ENCODE measurements at regions not wholly inside any gene's neighbourhood (a gene's known extent, or its start where the extent isn't known, plus 50 kb on each side); places are given as distances from the start of the nearest gene placed in this dataset.
A peak's percentile ranks its signal among the peaks of the same experiment; 100 is the strongest.

DNA sequence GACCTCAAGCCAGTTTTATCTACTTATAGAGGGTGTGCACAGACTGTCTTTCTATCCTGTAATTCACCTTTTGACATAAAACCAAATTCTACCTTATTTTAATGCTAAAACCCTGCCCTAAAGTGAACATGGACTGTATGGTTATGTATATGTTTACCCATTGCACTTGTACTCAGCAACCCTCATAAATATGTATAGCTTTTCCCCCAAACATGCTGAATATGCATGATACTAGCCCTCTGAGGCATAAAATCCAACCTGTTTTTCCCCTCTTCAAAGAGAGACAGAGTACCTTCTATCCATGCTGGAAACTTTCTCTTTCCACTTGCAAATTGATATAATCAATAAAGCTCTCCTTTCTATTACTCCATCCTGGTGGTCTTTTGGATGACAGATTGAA is 267.9 kb upstream of the BMP2 start:
- no peak for TF ChIP-seq POLR2AphosphoS5 (IDR thresholded peaks at IDR 0.05; ENCODE audit: low read depth, low read length)
- no peak for TF ChIP-seq TAF1 (IDR thresholded peaks at IDR 0.05; ENCODE audit: borderline replicate concordance, insufficient read depth, low read length)
- TF ChIP-seq SIN3A (IDR thresholded peaks at IDR 0.05; ENCODE audit: borderline replicate concordance, insufficient read depth, low read length): no peak
- TF ChIP-seq, protein P1, sequence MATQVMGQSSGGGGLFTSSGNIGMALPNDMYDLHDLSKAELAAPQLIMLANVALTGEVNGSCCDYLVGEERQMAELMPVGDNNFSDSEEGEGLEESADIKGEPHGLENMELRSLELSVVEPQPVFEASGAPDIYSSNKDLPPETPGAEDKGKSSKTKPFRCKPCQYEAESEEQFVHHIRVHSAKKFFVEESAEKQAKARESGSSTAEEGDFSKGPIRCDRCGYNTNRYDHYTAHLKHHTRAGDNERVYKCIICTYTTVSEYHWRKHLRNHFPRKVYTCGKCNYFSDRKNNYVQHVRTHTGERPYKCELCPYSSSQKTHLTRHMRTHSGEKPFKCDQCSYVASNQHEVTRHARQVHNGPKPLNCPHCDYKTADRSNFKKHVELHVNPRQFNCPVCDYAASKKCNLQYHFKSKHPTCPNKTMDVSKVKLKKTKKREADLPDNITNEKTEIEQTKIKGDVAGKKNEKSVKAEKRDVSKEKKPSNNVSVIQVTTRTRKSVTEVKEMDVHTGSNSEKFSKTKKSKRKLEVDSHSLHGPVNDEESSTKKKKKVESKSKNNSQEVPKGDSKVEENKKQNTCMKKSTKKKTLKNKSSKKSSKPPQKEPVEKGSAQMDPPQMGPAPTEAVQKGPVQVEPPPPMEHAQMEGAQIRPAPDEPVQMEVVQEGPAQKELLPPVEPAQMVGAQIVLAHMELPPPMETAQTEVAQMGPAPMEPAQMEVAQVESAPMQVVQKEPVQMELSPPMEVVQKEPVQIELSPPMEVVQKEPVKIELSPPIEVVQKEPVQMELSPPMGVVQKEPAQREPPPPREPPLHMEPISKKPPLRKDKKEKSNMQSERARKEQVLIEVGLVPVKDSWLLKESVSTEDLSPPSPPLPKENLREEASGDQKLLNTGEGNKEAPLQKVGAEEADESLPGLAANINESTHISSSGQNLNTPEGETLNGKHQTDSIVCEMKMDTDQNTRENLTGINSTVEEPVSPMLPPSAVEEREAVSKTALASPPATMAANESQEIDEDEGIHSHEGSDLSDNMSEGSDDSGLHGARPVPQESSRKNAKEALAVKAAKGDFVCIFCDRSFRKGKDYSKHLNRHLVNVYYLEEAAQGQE (IDR thresholded peaks at IDR 0.05; ENCODE audit: insufficient read depth in 1 of 2, low read depth in 2 of 2, low read length in 2 of 2): no peak
- no peak for TF ChIP-seq FOXP2 (optimal IDR thresholded peaks at IDR 0.05; ENCODE audit: borderline replicate concordance, extremely low read depth, extremely low read length, insufficient read depth)

DNA sequence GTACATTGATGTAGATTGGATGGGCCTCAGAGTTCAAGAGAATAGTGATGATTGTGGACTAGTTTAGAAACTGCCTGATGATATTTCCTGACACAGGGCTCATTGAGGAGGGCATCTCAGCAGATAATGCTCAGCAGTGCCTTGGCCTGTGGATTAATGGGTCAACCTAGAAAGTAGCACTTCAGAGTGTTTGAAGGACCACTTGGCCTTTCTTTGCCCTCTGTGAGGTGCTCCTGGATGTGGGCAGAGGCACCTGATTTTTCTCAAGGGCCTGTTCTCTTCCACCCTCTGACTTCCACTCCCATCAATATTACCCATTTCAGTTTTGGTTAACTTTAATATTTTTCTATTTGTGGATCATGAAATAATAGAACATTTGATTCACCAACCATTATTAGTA is 270.6 kb upstream of the BMP2 start:
- TF ChIP-seq TAF1 (IDR thresholded peaks at IDR 0.05; ENCODE audit: borderline replicate concordance, insufficient read depth, low read length) (no peak), SIN3A (IDR thresholded peaks at IDR 0.05; ENCODE audit: borderline replicate concordance, insufficient read depth, low read length) (no peak), POLR2AphosphoS5 (IDR thresholded peaks at IDR 0.05; ENCODE audit: low read depth, low read length) (no peak), FOXP2 (optimal IDR thresholded peaks at IDR 0.05; ENCODE audit: borderline replicate concordance, extremely low read depth, extremely low read length, insufficient read depth) (no peak)
- TF ChIP-seq, protein P1 (IDR thresholded peaks at IDR 0.05; ENCODE audit: insufficient read depth in 1 of 2, low read depth in 2 of 2, low read length in 2 of 2): no peak

DNA sequence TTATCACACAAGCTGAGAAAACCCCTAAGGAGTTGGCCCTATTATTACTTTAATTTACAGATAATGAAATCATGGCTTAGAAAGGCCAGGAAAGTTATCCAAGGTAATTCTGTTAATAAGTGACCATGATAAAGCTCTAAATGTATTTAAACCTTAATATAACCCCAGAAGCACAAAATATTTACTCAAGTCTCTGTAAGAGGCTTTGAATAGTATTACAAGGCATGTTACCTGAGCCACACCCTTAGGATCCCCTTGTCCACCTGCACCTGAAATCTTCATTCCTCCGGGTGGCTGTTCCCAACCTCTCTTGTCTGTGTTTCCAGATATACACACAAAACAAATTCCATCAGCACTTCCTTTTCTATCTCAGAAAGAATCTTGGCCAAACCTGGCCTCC is 271.6 kb upstream of the BMP2 start:
- TF ChIP-seq FOXP2 (optimal IDR thresholded peaks at IDR 0.05; ENCODE audit: borderline replicate concordance, extremely low read depth, extremely low read length, insufficient read depth): no peak
- TF ChIP-seq SIN3A (IDR thresholded peaks at IDR 0.05; ENCODE audit: borderline replicate concordance, insufficient read depth, low read length): no peak
- TF ChIP-seq TAF1 (IDR thresholded peaks at IDR 0.05; ENCODE audit: borderline replicate concordance, insufficient read depth, low read length): no peak
- no peak for TF ChIP-seq POLR2AphosphoS5 (IDR thresholded peaks at IDR 0.05; ENCODE audit: low read depth, low read length)

DNA sequence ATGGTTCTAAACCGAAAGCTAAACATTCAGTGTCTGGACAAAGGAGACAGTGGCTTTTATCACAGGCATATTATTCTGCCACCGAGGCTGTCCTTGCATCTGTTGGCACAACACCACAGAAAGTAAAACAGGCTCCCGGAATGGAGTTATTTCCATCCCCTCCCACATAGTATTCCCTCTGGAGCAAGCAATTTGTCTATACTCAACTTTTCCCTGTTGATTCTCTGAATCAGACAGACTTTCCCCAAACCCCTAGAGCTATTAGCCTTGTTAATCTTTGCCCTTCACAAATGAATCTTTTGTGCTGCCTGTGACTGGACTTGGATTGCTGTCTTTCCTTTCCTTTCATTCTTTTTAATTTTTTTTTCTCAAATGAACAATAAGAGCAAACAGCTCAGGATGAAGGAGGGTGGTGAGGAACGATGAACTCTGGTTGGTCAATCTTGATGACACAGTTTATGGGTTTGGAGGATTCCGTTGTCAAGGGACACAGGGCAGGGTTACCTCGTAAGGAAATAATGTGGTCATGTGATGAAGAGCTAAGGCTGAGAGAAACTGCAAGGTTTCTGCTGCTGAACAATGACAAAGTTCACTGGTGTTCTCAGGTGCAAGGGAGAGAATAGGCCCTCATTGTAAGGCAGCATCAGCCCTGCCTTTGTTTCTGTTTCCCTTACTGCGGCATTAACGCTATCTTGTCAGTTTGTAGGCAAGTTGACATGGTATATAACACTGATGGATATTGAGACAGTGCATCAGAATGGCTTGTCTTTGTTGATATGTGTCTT is 275.0 kb upstream of the BMP2 start:
- TF ChIP-seq TAF1 (IDR thresholded peaks at IDR 0.05; ENCODE audit: borderline replicate concordance, insufficient read depth, low read length): no peak
- no peak for TF ChIP-seq SIN3A (IDR thresholded peaks at IDR 0.05; ENCODE audit: borderline replicate concordance, insufficient read depth, low read length)
- TF ChIP-seq FOXP2 (optimal IDR thresholded peaks at IDR 0.05; ENCODE audit: borderline replicate concordance, extremely low read depth, extremely low read length, insufficient read depth): no peak
- TF ChIP-seq, protein P1 (IDR thresholded peaks at IDR 0.05; ENCODE audit: insufficient read depth in 1 of 2, low read depth in 2 of 2, low read length in 2 of 2): no peak
- no peak for TF ChIP-seq POLR2AphosphoS5 (IDR thresholded peaks at IDR 0.05; ENCODE audit: low read depth, low read length)

DNA sequence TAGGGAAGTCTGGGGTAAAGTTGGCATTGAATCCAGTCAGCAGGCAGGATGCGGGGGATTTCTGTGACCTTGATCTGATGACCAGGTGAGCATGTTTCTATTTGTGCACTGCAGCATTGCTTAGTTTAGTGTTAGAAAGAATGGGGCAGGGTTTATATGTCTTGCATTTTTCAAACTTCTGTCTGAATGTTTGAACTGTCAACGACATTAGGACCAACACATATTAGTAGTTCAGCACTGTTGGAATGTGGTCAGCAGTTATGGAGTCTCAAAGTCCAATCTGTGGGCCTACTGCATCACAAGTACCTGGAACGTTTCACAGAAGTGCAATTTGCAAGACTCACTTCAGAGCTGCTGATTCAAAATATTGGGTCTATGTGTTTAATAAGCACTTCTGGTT is 276.6 kb upstream of the BMP2 start:
- TF ChIP-seq POLR2AphosphoS5 (IDR thresholded peaks at IDR 0.05; ENCODE audit: low read depth, low read length) (no peak), FOXP2 (optimal IDR thresholded peaks at IDR 0.05; ENCODE audit: borderline replicate concordance, extremely low read depth, extremely low read length, insufficient read depth) (no peak), TAF1 (IDR thresholded peaks at IDR 0.05; ENCODE audit: borderline replicate concordance, insufficient read depth, low read length) (no peak), SIN3A (IDR thresholded peaks at IDR 0.05; ENCODE audit: borderline replicate concordance, insufficient read depth, low read length) (no peak)
- TF ChIP-seq, protein P1 (IDR thresholded peaks at IDR 0.05; ENCODE audit: insufficient read depth in 1 of 2, low read depth in 2 of 2, low read length in 2 of 2): peak in 1 of 2 experiments; percentile 31; a peak in 1 of 4 replicates

Measured in PFSK-1 (cell line).